HG02623 (cell line): ENCODE measurements at regions not wholly inside any gene's neighbourhood (a gene's known extent, or its start where the extent isn't known, plus 50 kb on each side); places are given as distances from the start of the nearest gene placed in this dataset.

Experiments used
- ATAC-seq: cut with Tn5 transposase; IDR thresholded peaks from one replicate; pipeline ENCODE4 v1.9.1; 2021; ENCODE audit warnings: moderate library complexity; ENCODE audit not compliant: unreplicated experiment

DNA sequence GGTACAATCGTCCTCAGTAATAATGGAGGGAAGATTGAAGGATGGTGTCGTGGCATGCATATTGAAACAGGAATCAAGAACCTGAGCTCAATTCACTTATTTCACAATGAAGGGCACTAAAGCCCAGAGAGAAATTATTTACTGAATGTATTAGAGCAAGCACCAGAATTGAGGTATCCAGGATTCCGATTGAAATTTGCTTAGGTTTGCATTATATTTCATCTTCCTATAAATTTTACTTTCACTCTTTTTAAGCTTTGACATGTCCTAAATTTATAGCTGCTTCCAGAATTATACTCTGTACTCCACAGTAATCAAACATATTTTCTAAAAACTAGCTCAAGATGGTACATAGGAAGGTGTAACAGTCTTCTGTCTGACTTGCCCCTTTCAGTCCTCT lies 454.9 kb upstream of the HTR2A start:
- no peak for ATAC-seq

DNA sequence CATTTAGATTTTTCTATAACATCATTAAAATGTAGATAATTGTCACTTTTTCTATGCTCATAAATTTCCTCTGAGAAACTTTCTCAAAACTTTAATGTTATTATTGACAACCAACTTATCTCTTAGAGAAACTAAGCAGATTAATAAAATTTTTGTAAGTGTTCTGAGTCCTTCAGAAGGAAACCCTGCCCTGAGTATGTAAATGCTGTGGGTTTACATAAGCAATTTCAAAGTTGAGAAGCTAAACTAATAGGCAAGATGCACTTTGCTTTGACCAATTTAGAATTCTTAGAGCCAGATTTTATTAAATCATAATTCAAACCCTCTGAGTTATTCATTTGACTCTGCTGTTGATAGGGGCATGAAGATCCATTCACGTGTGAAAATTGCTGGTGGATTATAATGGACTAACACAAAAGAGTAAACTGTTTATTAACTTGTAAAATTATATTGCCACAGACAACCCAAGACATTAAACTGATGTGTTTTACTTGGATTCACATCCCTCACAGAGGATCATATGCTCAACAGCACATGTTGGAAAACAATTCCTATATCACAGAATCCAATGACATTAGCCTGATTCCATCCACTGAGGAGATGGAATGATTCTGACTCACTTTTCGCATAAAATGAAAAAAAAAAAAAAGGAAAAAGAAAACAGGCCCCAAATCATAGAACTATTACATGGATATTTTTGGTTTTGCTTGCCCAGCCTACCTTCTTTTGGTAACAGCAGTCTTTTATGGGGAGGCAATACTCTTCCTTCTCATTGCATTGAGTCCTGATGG lies 453.7 kb upstream of the HTR2A start:
- ATAC-seq, result no peak

DNA sequence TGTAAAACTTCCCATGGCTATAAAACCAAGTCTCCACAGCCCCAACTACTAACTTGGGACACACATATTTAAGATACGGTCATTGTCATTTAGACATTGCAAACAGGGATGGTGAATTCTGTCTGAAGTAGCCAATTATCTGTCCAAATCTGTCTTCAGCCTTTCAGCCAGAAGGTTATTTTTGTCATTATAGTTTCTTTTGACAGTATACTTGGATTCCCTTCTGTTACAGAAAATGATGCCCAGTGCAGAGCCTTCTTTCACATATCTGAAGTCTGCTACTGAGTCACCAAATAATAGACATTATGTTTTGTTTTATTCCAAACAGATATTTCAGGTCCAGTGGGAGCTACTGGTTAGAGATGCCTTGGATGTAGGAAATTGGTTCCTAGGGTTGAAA lies 452.4 kb upstream of the HTR2A start:
- ATAC-seq, result no peak

DNA sequence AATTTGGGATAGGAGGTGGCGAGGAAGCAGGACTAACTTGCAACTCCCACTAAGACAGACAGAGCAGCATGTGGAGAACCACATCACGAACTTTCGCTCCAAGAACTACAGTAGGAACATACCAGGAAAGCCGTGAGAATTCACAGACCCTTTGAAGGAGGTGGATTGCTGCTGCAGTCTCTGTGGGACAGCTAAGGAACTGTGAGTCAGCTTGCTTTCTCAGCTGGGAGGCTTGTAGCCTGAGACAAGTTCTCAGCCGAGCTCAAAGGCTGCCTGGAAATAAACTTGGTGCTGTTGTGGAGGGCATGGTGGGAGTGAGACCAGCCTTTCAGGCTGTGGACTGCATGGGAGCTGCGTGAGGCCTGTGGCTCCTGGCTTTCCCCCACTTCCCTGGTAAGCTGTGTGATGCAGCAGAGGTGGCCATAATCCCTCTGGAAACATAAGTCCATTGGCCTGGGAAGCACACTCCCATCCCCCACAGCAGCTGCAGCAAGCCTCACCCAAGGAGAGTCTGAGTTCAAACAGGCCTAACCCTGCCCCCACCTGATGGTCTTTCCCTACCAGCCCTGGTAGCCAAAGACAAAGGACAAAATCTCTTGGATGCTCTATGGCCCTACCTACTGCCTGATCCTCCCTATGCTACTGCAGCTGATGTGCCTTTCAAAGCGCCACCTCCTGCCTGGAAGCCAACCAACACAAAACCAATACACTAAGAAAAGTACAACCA lies 441.1 kb upstream of the HTR2A start:
- no peak for ATAC-seq

DNA sequence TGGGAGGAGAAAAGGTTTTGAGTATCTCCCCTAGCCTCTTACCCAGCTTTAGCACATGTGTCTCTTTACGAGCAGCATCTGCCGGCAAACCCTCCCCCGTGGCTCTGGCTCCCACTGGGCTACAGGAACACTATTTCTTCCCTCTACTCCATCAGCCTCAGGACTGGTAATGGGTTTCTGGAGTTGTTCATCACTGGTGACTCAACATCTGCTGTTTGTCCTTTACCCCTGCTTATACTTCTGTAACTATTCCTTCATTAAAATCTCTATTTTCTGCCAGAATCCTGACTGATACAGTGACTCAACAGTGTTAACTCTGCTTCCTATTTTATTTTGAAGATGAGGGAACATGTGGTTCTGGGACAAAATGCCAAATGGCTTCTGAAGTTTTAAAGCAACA lies 437.3 kb upstream of the HTR2A start:
- no peak for ATAC-seq

DNA sequence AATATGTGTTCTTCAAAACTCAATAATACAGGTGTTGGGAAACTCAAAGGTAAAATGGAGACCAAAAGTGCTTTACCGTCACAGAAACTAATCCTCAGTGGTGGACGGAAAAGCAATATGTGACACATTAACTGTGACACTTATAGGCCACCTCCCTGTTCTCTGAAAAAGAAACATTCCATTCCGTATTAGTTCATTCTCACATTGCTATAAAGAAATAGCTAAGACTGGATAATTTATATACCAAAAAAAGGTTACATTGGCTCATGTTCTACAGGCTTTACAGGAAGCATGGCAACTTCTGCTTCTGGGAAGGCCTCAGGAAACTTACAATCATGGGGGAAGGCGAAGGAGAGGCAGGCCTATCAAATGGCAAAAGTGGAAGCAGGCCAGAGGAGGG lies 435.3 kb upstream of the HTR2A start:
- no peak for ATAC-seq

DNA sequence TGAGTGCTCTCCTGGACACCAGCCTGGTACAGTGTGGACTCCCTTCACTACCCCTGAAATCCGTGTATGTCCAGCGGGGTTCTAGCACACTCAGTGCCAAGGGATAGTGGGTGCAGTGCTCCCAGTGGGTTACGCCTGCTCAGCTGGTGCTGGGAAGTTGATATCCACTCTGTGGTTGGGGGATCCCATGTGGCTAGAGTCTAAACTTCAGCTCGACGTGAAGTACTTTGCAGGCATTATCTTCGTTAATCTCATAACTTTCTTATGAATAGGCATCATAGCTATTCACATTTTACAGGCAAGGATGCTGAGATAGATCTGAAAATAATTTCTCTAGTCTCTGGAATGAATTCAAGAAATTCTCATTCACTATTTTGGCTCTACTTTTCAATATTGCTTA lies 433.2 kb upstream of the HTR2A start:
- no peak for ATAC-seq

DNA sequence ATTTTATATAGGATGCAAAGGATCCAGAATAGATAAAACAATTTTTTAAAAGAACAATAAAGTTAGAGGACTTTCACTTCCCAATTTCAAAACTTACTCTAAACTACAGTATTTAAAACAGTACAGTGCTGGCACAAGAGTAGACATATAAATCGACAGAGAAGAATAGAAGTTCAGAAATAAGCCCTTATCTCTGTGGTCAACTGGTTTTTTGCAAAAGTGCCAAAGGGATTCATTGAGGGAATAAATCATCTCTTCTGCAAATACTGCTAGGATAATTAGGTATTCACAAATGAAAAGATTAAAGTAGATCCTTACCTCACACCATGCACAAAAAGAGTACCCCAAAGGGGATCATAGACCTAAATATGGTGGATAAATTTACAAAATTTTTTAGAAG lies 431.0 kb upstream of the HTR2A start:
- no peak for ATAC-seq

DNA sequence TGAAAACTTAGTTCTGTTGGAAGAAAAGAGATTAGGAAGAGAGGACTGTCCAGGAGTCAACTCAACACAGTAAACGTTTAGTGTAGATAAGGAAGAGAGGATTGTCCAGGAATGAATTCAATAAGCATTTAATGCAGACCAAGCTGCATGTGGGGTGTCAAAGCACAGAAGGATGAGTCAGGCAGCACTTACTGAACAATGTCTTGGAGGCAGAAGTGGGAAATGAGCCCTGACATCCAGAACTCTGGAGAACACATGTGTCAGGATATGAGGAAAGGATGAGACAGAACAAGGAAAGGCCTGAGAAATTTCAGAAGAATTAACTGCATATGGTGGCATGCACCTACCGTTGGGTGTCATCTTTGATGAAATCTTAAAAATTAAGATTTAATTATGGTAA lies 429.2 kb upstream of the HTR2A start:
- ATAC-seq, result no peak

DNA sequence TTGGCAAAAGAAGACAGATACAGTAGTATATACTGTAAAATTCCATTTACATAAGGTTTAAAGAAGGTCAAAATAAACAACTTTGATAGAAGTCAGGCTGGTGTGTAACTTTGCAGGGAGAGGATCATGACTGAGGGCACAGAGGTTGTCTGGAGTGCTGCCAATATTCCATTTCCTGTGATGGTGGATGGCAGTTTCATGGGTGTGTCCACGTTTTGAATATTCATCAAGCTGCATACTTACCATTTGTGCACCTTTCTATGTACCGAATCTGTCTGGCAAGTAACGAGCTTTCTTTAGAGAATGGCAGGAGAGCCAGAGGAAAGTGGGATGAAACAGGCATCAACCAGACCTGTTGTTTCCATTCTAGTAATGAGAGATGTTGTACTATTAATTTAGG lies 420.5 kb upstream of the HTR2A start:
- no peak for ATAC-seq

DNA sequence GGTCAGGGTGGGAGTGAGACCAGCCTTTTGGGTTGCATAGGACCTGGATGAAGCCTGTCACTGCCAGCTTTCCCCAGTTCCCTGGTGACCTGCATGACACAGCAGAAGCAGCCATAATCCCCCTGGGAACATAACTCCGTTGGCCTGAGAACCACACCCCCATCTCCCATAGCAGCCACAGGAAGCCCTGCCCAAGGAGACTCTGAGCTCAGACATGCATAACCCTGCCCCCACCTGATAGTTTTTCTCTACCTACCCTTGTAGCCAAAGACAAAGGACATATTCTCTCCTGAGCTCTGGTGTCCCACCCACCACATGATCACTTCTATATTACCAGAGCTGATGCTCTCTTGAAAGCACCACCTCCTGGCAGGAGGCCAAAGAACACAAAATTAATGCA lies 413.5 kb upstream of the HTR2A start:
- ATAC-seq, result no peak

DNA sequence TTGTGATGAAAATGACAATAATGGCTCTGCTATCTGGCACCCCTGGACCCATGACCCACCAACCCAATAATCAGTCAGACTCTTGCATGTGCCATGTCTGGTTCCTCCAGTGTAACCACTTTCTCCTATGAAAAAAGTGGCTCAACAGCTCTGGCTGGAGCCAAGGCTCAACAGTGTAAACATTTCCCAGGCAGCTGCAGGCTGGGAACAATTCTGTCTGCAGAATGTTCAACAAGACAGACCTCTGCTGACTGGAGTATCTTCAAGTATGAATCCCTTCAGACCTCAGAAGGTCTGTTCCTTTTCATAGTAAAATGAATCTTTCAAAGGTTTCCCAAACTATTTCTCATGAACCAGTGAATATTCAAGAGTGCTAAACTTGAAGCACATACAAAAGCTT lies 410.1 kb upstream of the HTR2A start:
- no peak for ATAC-seq

DNA sequence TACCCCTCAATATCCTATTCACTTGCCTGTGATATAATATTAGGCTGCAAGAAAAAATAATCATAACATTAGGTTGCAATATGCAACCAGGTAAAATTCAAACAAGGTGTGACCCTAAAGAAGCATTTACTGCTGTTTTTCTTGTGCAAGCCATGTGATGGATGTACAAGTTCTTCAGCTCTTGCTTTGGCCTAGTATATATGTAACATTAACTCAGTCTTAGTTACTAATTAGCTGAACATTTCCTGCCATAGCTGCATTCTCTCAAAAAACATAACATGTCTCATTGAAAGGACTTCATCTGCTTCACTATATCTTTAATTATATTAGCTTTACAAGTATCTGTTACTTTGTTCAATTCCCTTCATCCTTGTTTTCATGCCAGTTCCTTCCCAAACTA lies 406.8 kb upstream of the HTR2A start:
- no peak for ATAC-seq

DNA sequence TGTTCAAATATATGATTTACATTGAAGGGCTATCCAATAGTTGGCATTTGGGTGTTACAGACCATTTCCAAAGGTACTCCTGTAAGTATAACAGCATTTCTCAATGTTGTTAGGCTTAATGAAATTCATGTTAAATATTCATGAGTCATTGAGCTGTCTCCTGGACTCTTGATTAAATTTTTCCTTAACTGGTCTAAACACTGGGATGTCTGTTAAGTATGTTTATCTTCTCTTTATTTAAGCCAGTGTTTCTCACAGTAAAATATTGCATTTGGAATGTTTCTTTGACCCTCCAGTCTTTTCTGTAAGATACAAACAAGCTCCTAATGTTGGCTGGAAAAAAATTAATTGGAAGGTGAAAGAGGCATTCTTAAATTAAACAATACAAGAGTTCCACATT lies 402.5 kb upstream of the HTR2A start:
- no peak for ATAC-seq

DNA sequence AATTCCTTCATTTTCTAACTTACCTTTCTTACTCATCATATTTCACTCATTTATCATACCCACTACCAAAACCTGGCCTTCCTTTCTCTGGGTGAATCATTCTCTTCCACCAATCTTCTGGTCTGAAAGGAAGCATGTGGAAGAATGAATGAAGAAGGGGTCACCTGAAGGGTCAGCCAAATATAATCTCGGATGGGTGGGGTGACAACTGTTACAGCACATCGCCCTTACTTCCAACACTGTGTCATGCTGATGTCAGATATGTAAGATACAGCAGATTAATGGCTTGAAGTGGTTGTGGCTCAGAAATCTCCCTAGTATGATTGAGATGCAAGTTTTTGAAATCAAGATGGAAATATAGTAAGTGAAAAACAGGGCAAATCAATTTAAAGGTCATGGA lies 401.7 kb upstream of the HTR2A start:
- ATAC-seq, result no peak

DNA sequence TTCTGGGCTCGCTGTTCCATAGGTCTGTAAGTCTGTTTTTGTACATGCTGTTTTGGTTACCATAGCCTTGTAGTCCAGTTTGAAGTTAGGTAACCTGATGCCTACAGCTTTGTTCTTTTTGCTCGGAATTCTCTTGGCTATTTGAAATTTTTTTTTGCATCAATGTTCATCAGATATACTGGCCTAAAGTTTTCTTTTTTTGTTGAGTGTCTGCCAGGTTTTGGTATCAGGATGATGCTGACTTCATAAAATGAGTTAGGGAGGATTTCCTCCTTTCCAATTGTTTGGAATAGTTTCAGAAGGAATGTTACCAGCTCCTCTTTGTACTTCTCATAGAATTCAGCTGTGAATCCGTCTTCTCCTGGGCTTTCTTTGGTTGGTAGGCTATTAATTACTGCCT lies 397.8 kb upstream of the HTR2A start:
- ATAC-seq, result no peak

DNA sequence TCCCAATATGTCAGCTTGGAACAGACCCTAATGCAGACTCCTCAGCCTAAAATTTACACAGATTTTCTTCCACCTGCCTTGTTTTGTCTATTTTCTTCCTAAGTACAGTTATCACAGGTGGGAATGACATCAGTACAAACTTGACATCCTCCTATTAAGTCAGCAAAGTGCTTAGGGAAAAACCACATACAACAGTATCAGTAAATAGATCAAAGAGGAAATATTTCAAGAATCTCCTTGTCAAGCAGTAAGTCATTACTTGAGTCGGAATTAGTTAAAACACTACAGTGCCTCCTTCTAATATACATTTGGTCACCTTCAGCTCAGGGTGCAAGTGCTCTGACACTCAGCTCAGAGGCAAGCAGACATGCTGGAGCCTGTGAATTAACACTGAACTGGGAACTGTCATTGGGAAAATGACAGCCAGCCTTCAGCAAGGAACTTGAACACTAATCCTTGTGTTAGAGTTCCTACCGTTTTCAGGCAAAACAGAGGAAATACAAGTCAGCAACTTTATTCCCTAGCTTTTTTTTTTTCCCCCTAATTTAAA lies 394.3 kb upstream of the HTR2A start:
- no peak for ATAC-seq

DNA sequence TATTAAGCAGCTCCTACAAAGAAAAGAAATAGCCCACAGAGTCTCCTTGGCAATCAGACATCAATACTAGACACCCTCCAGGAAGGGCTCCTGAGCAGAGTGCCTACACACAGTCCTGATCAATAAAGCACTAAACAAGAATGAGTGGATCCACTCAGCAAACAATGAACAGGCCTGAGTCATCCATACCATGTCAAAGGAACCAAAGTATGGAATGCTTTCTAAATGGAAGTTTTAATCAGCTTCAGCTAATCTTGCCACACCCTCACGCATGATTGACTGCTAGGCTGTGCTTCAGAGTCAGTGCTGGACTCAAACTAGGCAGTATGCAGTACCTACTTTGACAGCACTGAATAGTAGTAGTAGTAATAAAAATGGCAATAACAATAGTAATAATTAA lies 392.7 kb upstream of the HTR2A start:
- ATAC-seq, result no peak

DNA sequence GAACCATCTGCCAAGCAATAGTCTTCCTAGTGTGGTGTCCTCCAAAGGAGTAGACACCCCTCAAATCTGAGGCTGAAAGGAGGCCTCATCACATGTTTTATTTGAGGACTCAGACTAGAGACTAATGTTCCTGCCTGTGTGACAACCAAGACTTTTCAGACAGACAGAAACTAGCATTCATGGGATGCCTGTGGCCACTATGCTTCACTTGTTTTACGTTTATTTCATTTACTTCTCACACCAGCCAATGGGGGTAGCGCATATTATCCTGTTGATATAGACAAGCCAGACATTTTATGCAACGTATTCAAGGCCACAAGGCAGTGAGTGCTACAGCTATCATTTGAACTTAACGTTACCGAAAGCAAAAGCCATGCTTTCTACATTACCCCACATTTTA lies 391.7 kb upstream of the HTR2A start:
- no peak for ATAC-seq

DNA sequence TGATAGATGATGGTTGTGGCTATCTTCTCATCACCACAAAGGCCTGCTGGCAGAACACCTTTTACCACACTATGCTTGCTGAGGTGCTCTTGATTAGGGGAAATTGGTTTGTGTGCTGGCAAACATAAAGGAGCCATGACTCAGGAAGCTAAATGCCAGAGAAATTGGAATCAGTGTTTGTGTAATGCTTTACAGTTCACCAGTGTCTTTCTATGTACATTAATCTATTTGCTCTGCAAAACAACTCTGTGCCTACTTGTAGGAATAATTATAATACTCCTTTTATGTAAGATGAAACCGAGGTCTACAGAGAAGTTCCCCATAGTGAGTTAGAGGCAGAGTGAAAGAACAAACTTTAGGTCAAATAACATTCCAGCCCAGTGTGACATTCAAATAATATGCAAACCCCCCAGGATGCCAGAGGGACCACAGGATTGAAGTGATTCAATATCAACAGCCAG lies 390.5 kb upstream of the HTR2A start:
- no peak for ATAC-seq

DNA sequence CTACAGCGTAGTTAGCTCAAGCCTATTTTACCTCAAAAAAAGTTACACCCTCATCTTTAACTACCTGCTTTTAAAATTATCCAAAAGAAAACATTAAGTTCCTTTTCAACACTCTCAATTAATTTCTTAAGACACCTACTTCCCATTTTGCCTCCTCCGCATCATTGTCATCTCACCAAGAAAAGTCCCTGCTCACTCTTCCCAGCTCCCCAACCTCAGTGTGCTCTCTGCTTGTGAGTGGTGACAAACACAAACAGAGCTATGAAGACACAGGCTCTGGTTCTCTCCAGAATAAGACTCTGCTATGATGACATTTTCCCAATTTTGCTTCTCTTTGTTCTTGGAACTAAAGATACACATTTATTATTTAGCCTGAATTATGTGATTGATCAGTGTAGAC lies 385.1 kb upstream of the HTR2A start:
- no peak for ATAC-seq

DNA sequence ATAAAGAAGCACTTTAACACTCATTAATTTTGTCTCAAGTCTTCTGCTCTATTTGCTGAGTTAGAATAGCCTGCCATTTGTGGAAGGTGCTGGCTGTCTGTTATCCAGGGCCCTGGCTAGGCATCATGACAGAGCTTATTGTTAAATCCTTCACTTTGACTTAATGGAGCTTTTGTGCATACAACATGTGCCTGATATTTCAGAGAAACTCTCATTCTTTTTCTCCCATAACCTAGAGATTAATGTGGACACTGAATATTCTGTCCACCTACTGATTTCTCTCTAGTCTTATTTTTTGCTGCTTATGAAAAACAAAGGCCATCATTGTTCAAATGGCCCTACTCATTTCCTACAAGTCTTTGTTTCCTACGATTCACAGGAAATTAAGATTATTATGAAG lies 383.1 kb upstream of the HTR2A start:
- ATAC-seq, result no peak
